ENCODE measurements at regions not wholly inside any gene's neighbourhood (a gene's known extent, or its start where the extent isn't known, plus 50 kb on each side); places are given as distances from the start of the nearest gene placed in this dataset.

DNA sequence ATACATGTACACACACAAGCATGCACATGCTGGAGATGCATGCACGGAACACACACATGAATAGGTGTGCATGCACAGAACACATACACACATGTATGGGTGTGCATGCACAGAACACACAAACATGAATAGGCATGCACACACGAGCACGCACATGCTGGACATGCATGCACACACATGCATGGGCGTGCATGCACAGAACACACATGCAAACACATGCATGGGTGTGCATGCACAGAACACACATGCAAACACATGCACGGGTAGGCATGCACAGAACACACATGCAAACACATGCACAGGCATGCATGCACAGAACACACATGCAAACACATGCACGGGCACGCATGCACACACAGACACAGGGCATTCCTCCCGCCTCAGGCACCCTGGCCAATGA lies 382.3 kb downstream of the IRX2 start:
- no peak overlapping the region for H2AK5ac ChIP-seq (ENCODE audit: low read depth, low read length)
- peaks cover 0 to 3% of the 10 kb centered on the region in 2 experiments for H4K20me1 ChIP-seq (replicated peaks in 1 of 2; ENCODE audit: control insufficient read depth in 1 of 2, insufficient read depth in 2 of 2, low read length in 2 of 2)
- H3K4ac ChIP-seq (replicated peaks; ENCODE audit: insufficient read length, low read depth, low read length) = no peak overlapping the region
- H3K23ac ChIP-seq (ENCODE audit: insufficient read length) = no peak overlapping the region
- no peaks in the 10 kb centered on the region; a peak in 1 of 7 replicates for H3K27me3 ChIP-seq (replicated peaks in 1 of 4; ENCODE audit: control insufficient read depth in 3 of 4, extremely low read depth in 1 of 4, insufficient read depth in 3 of 4, low read length in 3 of 4)
- no peaks in the 10 kb centered on the region for H3K36me3 ChIP-seq (ENCODE audit: control insufficient read depth in 2 of 4, insufficient read depth in 4 of 4, low read length in 3 of 4)
- DNase-seq (ENCODE audit: low read depth in 1 of 2, low spot score in 2 of 2) (no peak), FAIRE-seq (no peak)
- no peak overlapping the region for H3K4me2 ChIP-seq (ENCODE audit: insufficient read depth in 1 of 2, low read depth in 2 of 2, low read length in 2 of 2)
- no peaks in the 10 kb centered on the region for H3K79me1 ChIP-seq (ENCODE audit: low read depth, low read length)
- ChIA-PET CTCF (ENCODE audit: partially characterized antibody) (no interaction called here), POLR2A (ENCODE audit: partially characterized antibody) (no interaction called here)
- H3K79me2 ChIP-seq (ENCODE audit: control insufficient read depth in 1 of 2, insufficient read depth in 2 of 2, low read length in 2 of 2) = no peaks in the 10 kb centered on the region
- TF ChIP-seq SUZ12 (IDR thresholded peaks at IDR 0.05; ENCODE audit: low read length) (no peak), POU5F1 (IDR thresholded peaks at IDR 0.05; ENCODE audit: low read depth, low read length) (no peak), HDAC2 (IDR thresholded peaks at IDR 0.05; ENCODE audit: borderline replicate concordance in 1 of 2, low read depth in 2 of 2, low read length in 2 of 2) (no peak), POLR2AphosphoS5 (IDR thresholded peaks at IDR 0.05; ENCODE audit: low read depth, low read length) (no peak), CBX5 (IDR thresholded peaks at IDR 0.05; ENCODE audit: low read depth, low read length) (no peak), GABPA (IDR thresholded peaks at IDR 0.05; ENCODE audit: borderline replicate concordance, insufficient read depth, low read length) (no peak), RAD21 (IDR thresholded peaks at IDR 0.05 in 1 of 2, conservative IDR thresholded peaks at IDR 0.05 in 1 of 2; ENCODE audit: low read depth in 2 of 2, low read length in 2 of 2) (no peak), BCL11A (IDR thresholded peaks at IDR 0.05; ENCODE audit: low read depth in 2 of 2, low read length in 2 of 2) (no peak), CTBP2 (IDR thresholded peaks at IDR 0.05; ENCODE audit: borderline replicate concordance, insufficient read depth, insufficient read length, low read length) (no peak), ASH2L (IDR thresholded peaks at IDR 0.05; ENCODE audit: low read length) (no peak), RXRA (IDR thresholded peaks at IDR 0.05; ENCODE audit: insufficient read depth, low read depth, low read length) (no peak), RNF2 (IDR thresholded peaks at IDR 0.05; ENCODE audit: borderline replicate concordance, low read depth, low read length, missing control alignments, poor library complexity, severe bottlenecking) (no peak), TAF1 (IDR thresholded peaks at IDR 0.05; ENCODE audit: low read depth, low read length) (no peak)
- no peak overlapping the region for H3K4me3 ChIP-seq (ENCODE audit: extremely low read depth in 1 of 4, insufficient read depth in 2 of 4, low read depth in 3 of 4, low read length in 4 of 4)
- no peak overlapping the region for H2AFZ ChIP-seq (ENCODE audit: low read length)
- no peak overlapping the region for H3K18ac ChIP-seq (ENCODE audit: extremely low read depth, low read length)
- no peak overlapping the region for H4K5ac ChIP-seq (ENCODE audit: insufficient read length, low read depth, low read length)
- H3K56ac ChIP-seq (replicated peaks; ENCODE audit: insufficient read length, low read depth, low read length) = no peak overlapping the region
- WGBS, 2 experiments (ENCODE audit: extremely low coverage in 1 of 2, insufficient coverage in 1 of 2, insufficient read length in 1 of 2, insufficient replicate concordance in 2 of 2, low coverage in 1 of 2, low lambda C conversion rate in 2 of 2, missing lambda C conversion rate in 1 of 2) = 82% methylated on average over 8 of the region's 8 CpGs; no CpG with 5 or more reads in 1 of the 2 experiments
- peak overlapping the region; percentile 49; the same call in 1 of the 2 replicates for H2BK5ac ChIP-seq (ENCODE audit: low read depth, low read length)
- no peak overlapping the region for H4K8ac ChIP-seq (ENCODE audit: extremely low read depth, insufficient read depth, low read length)
- H4K91ac ChIP-seq (replicated peaks; ENCODE audit: insufficient read length, low read length) = no peak overlapping the region
- no peak overlapping the region for H2BK20ac ChIP-seq (ENCODE audit: low read length)
- no peaks in the 10 kb centered on the region for H3K23me2 ChIP-seq (ENCODE audit: low read depth, low read length)
- no peak overlapping the region for H3K9ac ChIP-seq (replicated peaks in 1 of 4; ENCODE audit: extremely low read depth in 1 of 4, low read depth in 3 of 4, low read length in 3 of 4)
- no peak overlapping the region for H2BK120ac ChIP-seq (replicated peaks; ENCODE audit: low read depth, low read length)
- H3K4me1 ChIP-seq (replicated peaks in 1 of 4; ENCODE audit: control insufficient read depth in 3 of 4, insufficient read depth in 4 of 4, low read length in 3 of 4) = no peaks in the 10 kb centered on the region; a peak in 1 of 7 replicates
- H3K27ac ChIP-seq (ENCODE audit: low read depth, low read length) = no peak overlapping the region
- no peak overlapping the region for H2BK15ac ChIP-seq (ENCODE audit: low read length)
- H2BK12ac ChIP-seq (ENCODE audit: low read depth, low read length) = no peak overlapping the region
- H3K9me3 ChIP-seq (ENCODE audit: insufficient read depth in 2 of 2, low read depth in 1 of 2, low read length in 1 of 2) = peaks cover 5 to 17% of the 10 kb centered on the region in 2 experiments
- no peak overlapping the region for H3K14ac ChIP-seq (ENCODE audit: insufficient read length)

Measured in H1 (cell line).